GM23338 (cell line): ENCODE measurements at regions not wholly inside any gene's neighbourhood (a gene's known extent, or its start where the extent isn't known, plus 50 kb on each side); places are given as distances from the start of the nearest gene placed in this dataset.

Source experiments
- ATAC-seq: fragments of 200-7000 bp; cut with Tn5 transposase; 3 replicates; pipeline ENCODE4 v1.9.1; 2020
- DNase-seq: peaks from one replicate; pipeline ENCODE4 v3.0.0-alpha.2; 2015; ENCODE audit warnings: low spot score
- H2AFZ ChIP-seq: fragments of 200-600 bp; sonication (generic); 2 replicates; pipeline ENCODE4 v1.8.0; 2016; ENCODE audit warnings: antibody characterized with exemption, mild to moderate bottlenecking, moderate library complexity
- H3F3A ChIP-seq: fragments of 200-600 bp; sonication (generic); replicated peaks from 2 replicates; pipeline ENCODE4 v1.8.0; 2017; ENCODE audit warnings: antibody characterized with exemption, mixed run types, low read depth
- H3K27ac ChIP-seq: fragments of 200-600 bp; sonication (generic); 2 replicates; pipeline ENCODE4 v1.6.1; 2016; ENCODE audit warnings: low read depth
- H3K27me3 ChIP-seq: fragments of 200-600 bp; sonication (generic); 2 replicates; pipeline ENCODE4 v1.8.0; 2016; ENCODE audit warnings: mild to moderate bottlenecking, mixed run types, moderate library complexity; ENCODE audit not compliant: insufficient read depth
- H3K36me3 ChIP-seq: fragments of 200-600 bp; sonication (generic); 2 replicates; pipeline ENCODE4 v1.8.0; 2016; ENCODE audit warnings: mild to moderate bottlenecking; ENCODE audit not compliant: insufficient read depth
- H3K4me1 ChIP-seq: fragments of 200-600 bp; sonication (generic); 2 replicates; pipeline ENCODE4 v1.8.0; 2016; ENCODE audit warnings: mild to moderate bottlenecking, moderate library complexity; ENCODE audit not compliant: insufficient read depth
- H3K4me2 ChIP-seq: fragments of 200-600 bp; sonication (generic); 2 replicates; pipeline ENCODE4 v1.7.1; 2017; ENCODE audit warnings: mixed run types
- H3K4me3 ChIP-seq: fragments of 200-600 bp; sonication (generic); 2 replicates; pipeline ENCODE4 v1.6.1; 2016; ENCODE audit warnings: mixed run types
- H3K79me2 ChIP-seq: fragments of 200-600 bp; sonication (generic); replicated peaks from 2 replicates; pipeline ENCODE4 v1.8.0; 2017; ENCODE audit warnings: mild to moderate bottlenecking; ENCODE audit not compliant: insufficient read depth
- H3K9me2 ChIP-seq: fragments of 200-600 bp; sonication (generic); 2 replicates; pipeline ENCODE4 v1.8.0; 2017; ENCODE audit not compliant: insufficient read depth
- H4K20me1 ChIP-seq: fragments of 200-600 bp; sonication (generic); replicated peaks from 2 replicates; pipeline ENCODE4 v1.8.0; 2017; ENCODE audit warnings: mild to moderate bottlenecking; ENCODE audit not compliant: insufficient read depth
- H3K27ac Mint-ChIP-seq: 2 replicates; pipeline ENCODE4 v1.8.0; 2020; ENCODE audit warnings: inconsistent platforms, mild to moderate bottlenecking, moderate library complexity, mixed read lengths
- H3K27me3 Mint-ChIP-seq: 3 replicates; pipeline ENCODE4 v1.8.0; 2022; ENCODE audit warnings: low read depth, mild to moderate bottlenecking, moderate library complexity, mixed read lengths, inconsistent platforms; ENCODE audit not compliant: insufficient read depth, poor library complexity
- H3K36me3 Mint-ChIP-seq: 3 replicates; pipeline ENCODE4 v1.8.0; 2021; ENCODE audit warnings: low read depth, mild to moderate bottlenecking, inconsistent platforms, moderate library complexity, mixed read lengths
- H3K4me1 Mint-ChIP-seq: 3 replicates; pipeline ENCODE4 v1.8.0; 2020; ENCODE audit warnings: mild to moderate bottlenecking, inconsistent platforms, mixed read lengths
- H3K4me3 Mint-ChIP-seq: 3 replicates; pipeline ENCODE4 v1.8.0; 2021; ENCODE audit warnings: moderate library complexity, mild to moderate bottlenecking, inconsistent platforms, mixed read lengths
- H3K9me3 Mint-ChIP-seq: 3 replicates; pipeline ENCODE4 v1.8.0; 2020; ENCODE audit warnings: moderate library complexity, mild to moderate bottlenecking, inconsistent platforms, mixed read lengths
- ETS1 ChIP-seq: IDR thresholded peaks from 2 replicates; pipeline ENCODE4 v1.6.1; 2016; ENCODE audit warnings: antibody characterized with exemption
- EZH2phosphoT487 ChIP-seq: fragments of 200-600 bp; sonication (generic); IDR thresholded peaks from one replicate; pipeline ENCODE4 v1.8.1; 2018; ENCODE audit warnings: antibody characterized with exemption; ENCODE audit not compliant: unreplicated experiment
- POLR2AphosphoS5 ChIP-seq: IDR thresholded peaks from 2 replicates; pipeline ENCODE4 v1.6.1; 2016; ENCODE audit warnings: antibody characterized with exemption, low read depth
- ZNF114 ChIP-seq: fragments of 250-450 bp; sonication (Bioruptor Pico); IDR thresholded peaks from 2 replicates; pipeline ENCODE4 v1.5.0; 2020; ENCODE audit warnings: mild to moderate bottlenecking, moderate library complexity
- ZNF462 ChIP-seq: fragments of 250-450 bp; sonication (Bioruptor Pico); IDR thresholded peaks from 2 replicates; pipeline ENCODE4 v1.5.0; 2020; ENCODE audit warnings: mild to moderate bottlenecking, moderate library complexity

- H3K4me1 Mint-ChIP-seq, result peaks cover 5% of the 10 kb centered on the region; the same call in 2 of the 3 replicates
- no peaks in the 10 kb centered on the region for H3K9me3 Mint-ChIP-seq
- Histone ChIP-seq H4K20me1 (no peaks in the 10 kb centered on the region), H3K27ac (no peak overlapping the region), H2AFZ (no peak overlapping the region), H3K4me3 (no peak overlapping the region), H3K36me3 (no peaks in the 10 kb centered on the region), H3K9me2 (no peaks in the 10 kb centered on the region), H3K79me2 (no peaks in the 10 kb centered on the region), H3K4me1 (no peaks in the 10 kb centered on the region), H3K4me2 (no peak overlapping the region), H3F3A (no peaks in the 10 kb centered on the region), H3K27me3 (no peaks in the 10 kb centered on the region)
- no peak for TF ChIP-seq ZNF462 (CRISPR knock-in tag)
- TF ChIP-seq POLR2AphosphoS5, result no peak
- TF ChIP-seq EZH2phosphoT487, result no peak
- no peak for ATAC-seq
- no peaks in the 10 kb centered on the region for H3K27me3 Mint-ChIP-seq
- no peak for DNase-seq
- no peak overlapping the region for H3K4me3 Mint-ChIP-seq
- H3K36me3 Mint-ChIP-seq, result no peaks in the 10 kb centered on the region
- H3K27ac Mint-ChIP-seq, result no peak overlapping the region
Observed at GRCh38 chr5:20570486-20570885, 582.5 kb upstream of the CDH18 start.

DNA sequence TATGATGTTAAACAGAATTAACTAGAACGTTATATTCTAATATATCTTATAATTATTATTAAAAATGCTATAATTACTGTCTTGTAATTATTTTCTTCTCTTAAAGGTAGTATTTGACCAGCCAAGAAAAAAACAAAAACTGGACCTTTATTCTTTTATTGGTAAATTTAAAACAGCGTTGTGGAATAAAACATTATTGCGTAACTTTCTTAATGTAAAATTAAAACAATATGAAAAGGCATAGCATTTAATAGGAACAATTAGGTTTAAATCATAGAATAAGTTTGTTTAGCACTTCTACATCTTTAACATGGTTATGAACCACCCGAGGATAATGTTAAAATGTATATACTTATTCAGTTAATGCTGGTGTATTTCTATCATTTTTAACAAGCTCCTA lies 574.5 kb upstream of the CDH18 start:
- no peaks in the 10 kb centered on the region for H3K36me3 ChIP-seq
- no peaks in the 10 kb centered on the region for H3K79me2 ChIP-seq
- no peak overlapping the region for H3K4me2 ChIP-seq
- TF ChIP-seq ZNF114 (CRISPR knock-in tag) (no peak), POLR2AphosphoS5 (no peak), ETS1 (no peak)
- no peak overlapping the region for H3K27ac ChIP-seq
- no peaks in the 10 kb centered on the region for H3F3A ChIP-seq
- H3K9me3 Mint-ChIP-seq, result no peaks in the 10 kb centered on the region
- no peaks in the 10 kb centered on the region for H3K36me3 Mint-ChIP-seq
- H3K27me3 ChIP-seq, result no peaks in the 10 kb centered on the region
- no peak for DNase-seq
- no peak overlapping the region for H2AFZ ChIP-seq
- ATAC-seq, result no peak
- H3K27me3 Mint-ChIP-seq, result no peaks in the 10 kb centered on the region
- no peaks in the 10 kb centered on the region for H3K4me1 Mint-ChIP-seq
- no peaks in the 10 kb centered on the region for H3K9me2 ChIP-seq
- no peak overlapping the region for H3K4me3 Mint-ChIP-seq
- no peaks in the 10 kb centered on the region for H4K20me1 ChIP-seq
- no peak overlapping the region for H3K4me3 ChIP-seq
- H3K27ac Mint-ChIP-seq, result no peak overlapping the region
- no peaks in the 10 kb centered on the region for H3K4me1 ChIP-seq
